Kidney (tissue), 13 donors: ENCODE measurements at regions not wholly inside any gene's neighbourhood (a gene's known extent, or its start where the extent isn't known, plus 50 kb on each side); places are given as distances from the start of the nearest gene placed in this dataset.
A peak's percentile ranks its signal among the peaks of the same experiment; 100 is the strongest.

Source experiments
- DNase-seq, 5 donors: peaks; one replicate each; pipeline ENCODE4 v3.0.0-alpha.2; 2013 to 2020
- FAIRE-seq: peaks from 2 replicates; lab custom pipeline; 2012; peaks lifted over from hg19 to GRCh38; lab: Jason Lieb, UNC
- H3K27ac ChIP-seq, 2 donors: one replicate each; pipeline ENCODE4 v1.7.0; 2013; ENCODE audit warnings: low read depth in 2 of 2, low read length in 2 of 2, inconsistent platforms in 1 of 2
- H3K27me3 ChIP-seq: one replicate; pipeline ENCODE4 v1.7.1; 2013; ENCODE audit warnings: low read length, inconsistent platforms; ENCODE audit not compliant: control insufficient read depth, insufficient read depth
- H3K36me3 ChIP-seq, 3 donors: one replicate each; pipeline versions ENCODE4 v1.7.0 to v1.7.1; 2013; ENCODE audit warnings: low read length in 3 of 3, control low read depth in 1 of 3, inconsistent platforms in 1 of 3; ENCODE audit not compliant: insufficient read depth in 3 of 3, control insufficient read depth in 2 of 3
- H3K4me1 ChIP-seq, 3 donors: one replicate each; pipeline versions ENCODE4 v1.7.0 to v1.7.1; 2013; ENCODE audit warnings: low read length in 3 of 3, inconsistent platforms in 1 of 3, low read depth in 1 of 3; ENCODE audit not compliant: control insufficient read depth in 2 of 3, insufficient read depth in 2 of 3
- H3K4me3 ChIP-seq, 3 donors: one replicate each; pipeline versions ENCODE4 v1.7.0 to v1.8.1; 2013; ENCODE audit warnings: low read length in 3 of 3, control low read depth in 1 of 3, inconsistent platforms in 1 of 3
- H3K9ac ChIP-seq, 3 donors: one replicate each; pipeline versions ENCODE4 v1.7.0 to v1.7.1; 2013; ENCODE audit warnings: low read length in 3 of 3, control low read depth in 1 of 3, inconsistent platforms in 1 of 3
- H3K9me3 ChIP-seq, 3 donors: one replicate each; pipeline versions ENCODE4 v1.7.0 to v1.7.1; 2013; ENCODE audit warnings: low read length in 3 of 3, control low read depth in 1 of 3, inconsistent platforms in 1 of 3; ENCODE audit not compliant: control insufficient read depth in 2 of 3, insufficient read depth in 1 of 3
- CTCF ChIP-seq: IDR thresholded peaks from 3 replicates; pipeline ENCODE4 v1.5.1; 2012; ENCODE audit warnings: mild to moderate bottlenecking, moderate library complexity, borderline replicate concordance; ENCODE audit not compliant: insufficient read depth; ENCODE audit errors: extremely low read depth
- intact Hi-C: fragments of 100-400 bp; cut with DNase I; formaldehyde crosslinking; loops from one replicate; pipeline ENCODE4 v1.11.1; 2022
- donor health status: control.
- donor health status: control.
- donor health status: control.
- donor health status: control.
- donor health status: control.
- donor health status: DM: yes; HTN: yes; CAD: no.
- donor health status: Normal renal cell carcinoma (clear cell type).

GRCh38 chr16:77636615-77637014 is 85.7 kb upstream of the NUDT7 start:
- Histone ChIP-seq H3K4me3 (no peak overlapping the region), H3K4me1 (no peaks in the 10 kb centered on the region), H3K9ac (no peak overlapping the region), H3K9me3 (no peaks in the 10 kb centered on the region), H3K36me3 (no peaks in the 10 kb centered on the region), H3K27ac (no peak overlapping the region), H3K27me3 (no peaks in the 10 kb centered on the region)
- DNase-seq, result no peak
- no peak for TF ChIP-seq CTCF
- intact Hi-C loops, result no loop called here
- no peak for FAIRE-seq

GRCh38 chr16:77637940-77638339 is 84.4 kb upstream of the NUDT7 start:
- no peak for TF ChIP-seq CTCF
- Histone ChIP-seq H3K4me3 (no peak overlapping the region), H3K9ac (no peak overlapping the region), H3K9me3 (no peaks in the 10 kb centered on the region), H3K27me3 (no peaks in the 10 kb centered on the region), H3K27ac (no peak overlapping the region), H3K4me1 (no peaks in the 10 kb centered on the region), H3K36me3 (no peaks in the 10 kb centered on the region)
- DNase-seq (peak in 1 of 5 donors; percentile 12), FAIRE-seq (no peak)
- intact Hi-C loops, result no loop called here

GRCh38 chr16:77643176-77643575 is 79.1 kb upstream of the NUDT7 start:
- Histone ChIP-seq H3K4me3 (no peak overlapping the region), H3K9ac (no peak overlapping the region), H3K36me3 (no peaks in the 10 kb centered on the region), H3K9me3 (no peaks in the 10 kb centered on the region), H3K27me3 (no peaks in the 10 kb centered on the region), H3K27ac (no peak overlapping the region), H3K4me1 (no peaks in the 10 kb centered on the region)
- no peak for DNase-seq
- intact Hi-C loops, result no loop called here
- FAIRE-seq, result no peak
- no peak for TF ChIP-seq CTCF

- H3K36me3 ChIP-seq, result no peaks in the 10 kb centered on the region
- H3K9me3 ChIP-seq, result no peaks in the 10 kb centered on the region
- H3K27me3 ChIP-seq, result no peaks in the 10 kb centered on the region
- intact Hi-C loops, result no loop called here
- no peaks in the 10 kb centered on the region for H3K4me1 ChIP-seq
- H3K9ac ChIP-seq, result no peak overlapping the region
- FAIRE-seq, result no peak
- no peak for DNase-seq
- H3K27ac ChIP-seq, result no peak overlapping the region
- no peak for TF ChIP-seq CTCF
- no peak overlapping the region for H3K4me3 ChIP-seq
Measured at GRCh38 chr16:77645764-77646163, 76.5 kb upstream of the NUDT7 start.
